ENCODE measurements at regions not wholly inside any gene's neighbourhood (a gene's known extent, or its start where the extent isn't known, plus 50 kb on each side); places are given as distances from the start of the nearest gene placed in this dataset.

- no TSS peak for BruUV-seq (replicated peaks)
- ATAC-seq: no peak
- Histone ChIP-seq H3K4me1 (ENCODE audit: control insufficient read depth, insufficient read depth, low read length) (no peaks in the 10 kb centered on the region), H3K36me3 (ENCODE audit: control insufficient read depth, insufficient read depth, low read length) (no peaks in the 10 kb centered on the region), H3K27ac (ENCODE audit: low read length) (no peak overlapping the region), H3K4me3 (ENCODE audit: low read depth in 2 of 2, low read length in 2 of 2) (no peak overlapping the region), H3K27me3 (ENCODE audit: control insufficient read depth, insufficient read depth, low read length) (no peaks in the 10 kb centered on the region; the same call in 1 of the 2 replicates), H3K9me3 (ENCODE audit: control insufficient read depth, insufficient read depth, low read depth, low read length) (no peaks in the 10 kb centered on the region)
- intact Hi-C loops (cut with micrococcal nuclease; ENCODE audit: unreplicated experiment): no loop called here
- in situ Hi-C loops (cut with HindIII; ENCODE audit: low pct_unique_long_range_greater_than_20kb, low sequenced_read_pairs): no loop called here
- ChIA-PET CTCF (no interaction called here), POLR2A (no interaction called here)
- no peak for DNase-seq (ENCODE audit: low read depth, low spot score)
- TF ChIP-seq CTCF (IDR thresholded peaks at IDR 0.05) (no peak), POLR2AphosphoS5 (IDR thresholded peaks at IDR 0.05; ENCODE audit: low read depth, low read length) (no peak), REST (IDR thresholded peaks at IDR 0.05; ENCODE audit: insufficient read depth in 1 of 2, low read depth in 2 of 2, low read length in 1 of 2) (no peak), TCF7L2 (IDR thresholded peaks at IDR 0.05; ENCODE audit: low read depth, low read length) (no peak), SIN3A (IDR thresholded peaks at IDR 0.05; ENCODE audit: borderline replicate concordance, insufficient read depth, low read depth, low read length) (no peak)
Observed at GRCh38 chr2:176969642-176970359, 242.8 kb upstream of the HNRNPA3 start.

- Histone ChIP-seq H3K27ac (ENCODE audit: low read length) (no peak overlapping the region), H3K9me3 (ENCODE audit: control insufficient read depth, insufficient read depth, low read depth, low read length) (no peaks in the 10 kb centered on the region), H3K36me3 (ENCODE audit: control insufficient read depth, insufficient read depth, low read length) (no peaks in the 10 kb centered on the region), H3K4me1 (ENCODE audit: control insufficient read depth, insufficient read depth, low read length) (no peaks in the 10 kb centered on the region), H3K27me3 (ENCODE audit: control insufficient read depth, insufficient read depth, low read length) (0 out of 2 replicates have a peak, but pooled peaks cover 2% of the 10 kb centered on the region), H3K4me3 (ENCODE audit: low read depth in 2 of 2, low read length in 2 of 2) (no peak overlapping the region)
- no TSS peak for BruUV-seq (replicated peaks)
- no peak for TF ChIP-seq TCF7L2 (IDR thresholded peaks at IDR 0.05; ENCODE audit: low read depth, low read length)
- no peak for TF ChIP-seq POLR2AphosphoS5 (IDR thresholded peaks at IDR 0.05; ENCODE audit: low read depth, low read length)
- TF ChIP-seq REST (IDR thresholded peaks at IDR 0.05; ENCODE audit: insufficient read depth in 1 of 2, low read depth in 2 of 2, low read length in 1 of 2): no peak
- TF ChIP-seq SIN3A (IDR thresholded peaks at IDR 0.05; ENCODE audit: borderline replicate concordance, insufficient read depth, low read depth, low read length): no peak
- no peak for TF ChIP-seq CTCF (IDR thresholded peaks at IDR 0.05)
- POLR2A ChIA-PET: no interaction called here
- no peak for ATAC-seq
- DNase-seq (ENCODE audit: low read depth, low spot score): no peak
- CTCF ChIA-PET: interaction anchor here (0.7 kb wide), 1 partner anchor 182 kb away, joined by 6 read pairs; no protein-coding TSS in a partner anchor
- intact Hi-C loops (cut with micrococcal nuclease; ENCODE audit: unreplicated experiment) (loop anchor here (5.0 kb wide), 1 partner anchor 170 kb away; no protein-coding TSS in a partner anchor), in situ Hi-C loops (cut with HindIII; ENCODE audit: low pct_unique_long_range_greater_than_20kb, low sequenced_read_pairs) (no loop called here)
Observed at GRCh38 chr2:176976736-176977685, 235.6 kb upstream of the HNRNPA3 start.
